ENCODE measurements at regions not wholly inside any gene's neighbourhood (a gene's known extent, or its start where the extent isn't known, plus 50 kb on each side); places are given as distances from the start of the nearest gene placed in this dataset.

DNA sequence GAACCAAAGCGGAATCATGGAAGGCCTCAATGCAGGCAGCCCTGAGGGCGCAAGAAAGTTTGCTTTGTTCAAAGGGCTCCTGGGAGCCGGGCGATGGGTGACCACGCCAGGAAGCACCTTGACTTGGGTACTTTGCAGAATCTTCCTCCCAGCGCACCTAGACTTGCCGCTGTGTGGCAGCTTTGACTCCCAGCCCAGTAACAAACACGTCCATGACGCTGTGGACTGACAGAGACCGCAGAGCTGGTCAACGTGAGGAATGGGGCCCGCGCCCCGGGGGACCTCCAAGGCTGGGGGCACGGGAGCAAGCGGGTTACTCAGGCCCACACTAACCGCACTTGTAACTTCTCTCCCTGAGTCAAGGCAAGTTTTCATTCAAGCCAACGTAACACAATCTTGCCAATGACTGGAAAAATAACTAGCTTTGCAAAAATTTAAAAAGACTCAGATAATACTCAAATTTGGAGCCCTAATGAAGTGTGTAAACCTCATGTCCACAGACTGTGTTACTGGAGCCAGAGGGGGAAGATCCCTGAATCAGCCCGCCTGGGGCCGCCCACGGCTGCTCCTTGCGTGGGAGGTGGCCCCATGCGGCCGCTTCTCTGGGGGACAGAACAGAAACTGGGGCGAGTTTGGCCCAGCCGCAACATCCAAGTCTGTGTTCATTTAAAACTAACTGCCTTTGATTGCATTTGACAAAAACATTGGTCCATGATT, 130.8 kb downstream of the DNAJB6 start:
- no peak for DNase-seq
- Histone ChIP-seq H3K27me3 (no peaks in the 10 kb centered on the region), H3K4me3 (no peak overlapping the region), H3K9me3 (peaks cover under 1% of the 10 kb centered on the region; the same call in 1 of the 2 replicates), H3K36me3 (no peaks in the 10 kb centered on the region)

DNA sequence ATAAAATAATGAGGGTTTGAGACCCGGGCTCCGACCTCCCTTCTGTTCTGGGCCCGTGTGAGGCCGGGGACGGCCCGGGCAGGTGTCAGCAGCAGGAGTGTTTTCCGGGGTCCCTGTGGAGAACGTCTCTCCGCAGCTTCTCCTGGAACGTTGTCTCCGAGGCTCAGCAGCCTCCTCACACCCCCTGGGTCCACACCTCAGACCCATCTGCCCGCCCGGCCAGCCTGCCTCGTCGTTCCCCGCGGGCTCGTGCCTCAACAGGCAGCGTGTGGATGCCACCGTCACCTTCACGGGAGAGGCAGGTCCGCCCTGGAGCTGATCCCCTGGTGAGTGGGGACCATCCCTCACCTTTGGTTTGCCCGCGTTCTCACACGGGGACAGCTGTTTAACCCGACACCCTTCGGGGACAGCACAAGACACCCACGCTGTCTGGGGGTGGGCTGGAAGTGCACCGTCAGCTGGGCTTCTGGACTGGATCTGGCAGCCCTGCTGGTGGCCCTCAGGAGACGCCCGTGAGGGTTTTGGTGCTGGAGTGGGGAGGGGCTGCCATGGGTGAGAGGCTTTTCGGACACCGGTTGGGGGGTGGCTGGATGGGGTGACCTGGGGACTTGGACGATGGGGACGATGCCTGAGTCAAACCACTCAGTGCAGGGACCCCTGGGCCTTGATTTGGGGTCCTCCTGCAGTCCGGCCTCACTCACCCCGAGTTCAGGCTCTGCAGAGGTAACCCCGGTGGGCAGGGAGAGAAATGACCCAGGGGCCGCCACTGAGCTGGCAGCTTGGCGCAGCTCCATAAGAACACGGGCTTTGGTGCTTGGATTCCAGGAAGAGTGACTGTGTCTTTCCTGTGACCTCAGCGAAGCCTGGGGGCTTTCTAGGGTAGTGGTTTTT, 131.7 kb downstream of the DNAJB6 start:
- Histone ChIP-seq H3K36me3 (no peaks in the 10 kb centered on the region), H3K9me3 (peaks cover 7% of the 10 kb centered on the region; the same call in 1 of the 2 replicates)
- DNase-seq, result peak; percentile 47

DNA sequence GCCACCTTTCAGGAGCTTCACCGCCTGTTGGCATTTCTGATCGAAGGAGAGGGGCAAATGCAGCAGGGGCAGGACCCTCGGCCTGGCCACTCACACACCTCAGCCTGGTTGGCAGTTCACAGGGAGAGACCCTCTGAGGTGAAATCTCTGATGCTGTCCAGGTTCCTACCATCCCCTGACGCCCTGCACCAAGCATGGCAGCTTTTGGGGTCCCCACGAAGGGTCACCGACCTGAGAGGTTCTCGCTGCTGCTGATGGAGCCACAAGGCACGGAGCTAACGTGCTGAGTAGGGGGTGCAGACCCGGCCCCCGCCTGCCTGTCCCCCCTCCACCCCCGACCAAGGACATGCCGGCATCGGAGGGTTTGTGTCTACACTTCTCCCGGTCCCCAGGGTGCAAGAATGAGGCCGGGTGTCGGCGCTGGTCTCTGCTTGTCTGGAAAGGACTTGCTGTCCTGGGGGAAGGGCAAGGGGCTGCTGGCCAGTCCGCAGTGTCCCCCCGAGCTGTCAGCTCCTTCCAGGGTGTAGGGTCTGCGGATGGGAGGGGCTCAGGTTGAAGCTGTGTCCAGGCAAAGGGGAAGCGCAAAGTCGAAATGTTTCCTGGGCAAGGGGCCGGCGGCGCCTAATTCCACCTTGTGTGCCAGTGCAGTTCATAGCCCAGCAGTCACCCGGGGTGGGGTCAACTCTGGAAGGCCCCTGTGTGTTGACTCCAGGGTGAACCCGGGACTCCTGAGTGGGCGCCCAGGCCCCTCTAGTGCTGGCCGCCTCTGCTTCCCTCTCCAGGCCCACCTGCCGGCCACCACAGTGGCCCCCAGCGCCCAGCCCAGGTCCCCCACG, 132.6 kb downstream of the DNAJB6 start:
- H3K36me3 ChIP-seq, result no peaks in the 10 kb centered on the region
- H3K27me3 ChIP-seq, result no peaks in the 10 kb centered on the region
- H3K9me3 ChIP-seq, result peaks cover 7% of the 10 kb centered on the region; the same call in 1 of the 2 replicates
- no peak overlapping the region for H3K4me3 ChIP-seq
- no peak for DNase-seq

More for the DNA sequence above, 131.7 kb downstream of the DNAJB6 start:
- Histone ChIP-seq H3K27me3 (no peaks in the 10 kb centered on the region), H3K4me3 (no peak overlapping the region)

DNA sequence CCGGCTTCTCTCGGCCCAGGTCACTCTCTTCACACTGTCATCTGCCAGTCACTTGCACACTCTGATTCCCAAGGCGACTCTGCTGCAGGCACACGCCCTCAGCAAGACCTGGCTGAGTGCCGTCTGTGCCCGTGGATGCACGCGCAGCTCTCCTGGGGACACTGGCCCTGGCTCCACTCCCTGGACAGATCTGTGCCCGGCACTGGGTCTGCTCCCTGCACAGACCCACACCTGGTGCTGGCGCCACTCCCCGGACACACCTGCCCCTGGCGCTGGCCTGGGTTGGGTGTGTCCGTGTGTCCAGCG, 133.2 kb downstream of the DNAJB6 start:
- Histone ChIP-seq H3K9me3 (peaks cover 7% of the 10 kb centered on the region; the same call in 1 of the 2 replicates), H3K4me3 (no peak overlapping the region), H3K36me3 (no peaks in the 10 kb centered on the region), H3K27me3 (no peaks in the 10 kb centered on the region)
- DNase-seq, result no peak

DNA sequence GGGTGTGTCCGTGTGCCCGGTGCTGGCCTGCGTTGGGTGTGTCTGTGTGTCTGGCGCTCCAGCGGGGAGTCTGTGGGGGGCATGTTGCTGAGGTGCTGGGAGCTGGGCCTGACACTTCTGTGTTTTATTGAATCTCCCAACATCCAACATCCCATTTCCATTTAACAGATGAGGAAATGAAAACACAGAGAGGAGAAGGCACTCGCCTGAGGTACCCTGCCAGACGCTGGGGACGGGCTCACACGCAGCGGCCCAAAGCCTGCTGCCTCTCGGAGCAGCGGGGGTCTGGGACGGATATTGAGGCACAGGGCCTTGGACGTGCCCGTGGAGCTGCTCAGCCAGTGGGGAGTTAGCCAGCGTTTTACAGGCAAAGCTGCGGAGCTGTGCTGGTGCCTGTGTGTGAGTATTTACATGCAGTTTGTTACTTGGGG, 133.9 kb downstream of the DNAJB6 start:
- H3K27me3 ChIP-seq, result no peaks in the 10 kb centered on the region
- DNase-seq, result no peak
- no peaks in the 10 kb centered on the region for H3K36me3 ChIP-seq
- H3K4me3 ChIP-seq, result no peak overlapping the region
- H3K9me3 ChIP-seq, result peaks cover 7% of the 10 kb centered on the region; the same call in 1 of the 2 replicates

DNA sequence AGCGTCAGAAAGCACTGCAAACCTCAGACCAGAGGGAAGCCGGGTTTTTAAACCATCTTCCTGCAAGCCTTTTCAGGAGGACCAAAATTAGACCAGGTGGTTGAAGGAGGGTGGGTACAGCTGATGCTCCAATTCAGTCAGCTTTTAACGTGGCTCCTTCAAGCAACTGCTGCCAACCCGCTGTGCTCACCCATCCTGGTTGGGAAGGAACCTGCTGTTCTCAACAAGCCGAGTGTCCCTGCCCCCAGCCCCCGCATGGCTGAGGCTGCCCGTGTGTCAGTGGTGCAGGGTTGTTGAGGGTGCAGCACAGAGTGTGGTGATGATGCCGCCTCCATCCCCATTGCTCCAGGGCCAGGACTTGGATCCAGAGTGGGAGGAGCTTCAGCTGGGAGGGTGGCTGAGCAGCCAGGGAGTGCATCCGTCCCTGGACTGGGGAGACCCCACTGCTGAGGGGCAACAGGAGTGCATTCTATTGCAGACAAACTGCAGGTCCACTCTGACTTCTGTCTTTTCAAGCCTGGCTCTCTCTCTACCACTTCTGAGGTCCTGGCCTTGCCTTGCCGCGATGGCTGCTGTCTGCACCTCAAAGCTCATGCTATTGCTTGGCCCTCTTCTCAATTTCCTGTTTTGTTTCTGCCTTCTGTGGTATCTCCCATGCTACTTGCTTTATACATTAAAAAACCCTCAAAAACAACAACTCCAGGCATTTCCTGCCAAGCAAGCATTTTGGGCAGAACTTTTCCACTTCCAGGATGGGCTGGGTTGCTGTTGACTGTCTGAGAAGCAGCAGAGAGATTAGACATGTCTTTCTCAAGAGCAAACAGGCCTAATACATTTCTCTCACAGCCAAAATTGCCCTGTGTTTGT, 134.7 kb downstream of the DNAJB6 start:
- no peaks in the 10 kb centered on the region for H3K36me3 ChIP-seq
- H3K4me3 ChIP-seq, result no peak overlapping the region
- H3K9me3 ChIP-seq, result peaks cover 7% of the 10 kb centered on the region; the same call in 1 of the 2 replicates
- no peaks in the 10 kb centered on the region for H3K27me3 ChIP-seq
- DNase-seq, result no peak

DNA sequence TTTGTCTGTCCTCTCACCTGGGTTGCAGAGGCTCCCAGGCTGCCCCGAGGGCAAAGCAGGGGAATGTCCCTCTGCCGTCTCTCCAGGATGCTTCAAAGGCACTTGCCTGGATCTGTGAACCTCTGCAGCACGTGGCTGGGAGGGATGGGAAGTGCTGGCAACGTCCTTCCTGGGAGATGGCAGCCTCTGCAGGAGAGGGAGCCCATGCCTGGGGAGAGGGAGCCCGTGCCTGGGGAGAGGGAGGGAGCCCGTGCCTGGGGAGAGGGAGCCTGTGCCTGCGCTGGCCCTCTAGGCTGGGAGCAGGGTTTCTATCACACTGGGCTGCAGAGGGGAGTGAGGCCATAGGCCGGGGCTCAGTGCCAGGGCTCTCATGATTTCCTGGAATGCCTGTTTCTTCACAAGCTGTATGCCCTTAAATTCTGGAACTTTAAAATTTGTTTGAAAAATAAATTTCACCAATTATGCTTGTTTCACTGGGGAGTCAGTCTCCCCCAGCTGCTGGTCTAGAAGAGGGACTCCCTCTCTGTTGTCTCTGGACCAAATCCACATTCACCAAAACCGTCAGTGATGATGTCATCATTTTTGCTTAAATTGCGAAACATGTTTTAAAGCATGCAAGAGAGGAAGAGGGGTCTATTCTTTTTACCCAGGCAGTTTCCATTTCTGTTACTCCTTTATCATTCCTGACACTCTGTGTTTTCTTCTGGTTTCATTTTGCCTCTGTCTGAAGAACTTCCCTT, 135.7 kb downstream of the DNAJB6 start:
- Histone ChIP-seq H3K36me3 (no peaks in the 10 kb centered on the region), H3K4me3 (no peak overlapping the region), H3K27me3 (no peaks in the 10 kb centered on the region), H3K9me3 (peaks cover 7% of the 10 kb centered on the region; the same call in 1 of the 2 replicates)
- no peak for DNase-seq

DNA sequence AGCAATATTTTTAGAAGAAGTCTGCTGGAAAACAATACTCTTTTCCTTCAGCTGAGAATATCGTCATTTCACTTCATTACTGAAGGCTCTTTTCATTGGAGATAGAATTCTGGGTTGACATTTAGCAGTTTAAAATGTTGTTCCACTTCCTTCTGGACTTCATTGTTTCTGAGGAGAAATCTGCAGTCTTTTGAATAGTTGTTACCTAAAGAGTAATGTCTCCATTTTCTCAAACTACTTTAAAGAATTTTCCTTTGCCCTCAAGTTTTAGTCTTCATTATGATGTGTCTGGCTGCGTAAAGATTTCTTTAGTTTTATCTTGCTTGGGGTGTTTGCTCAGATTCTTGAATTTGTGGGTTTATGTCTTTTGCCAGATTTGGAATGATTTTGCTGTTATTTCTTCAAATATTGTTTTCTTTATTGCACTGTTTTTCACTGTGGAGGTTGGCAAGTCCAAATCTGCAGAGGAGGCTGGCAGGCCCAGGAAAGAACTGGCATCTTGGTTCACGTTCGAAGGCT, 136.3 kb downstream of the DNAJB6 start:
- H3K9me3 ChIP-seq, result peaks cover 7% of the 10 kb centered on the region; the same call in 1 of the 2 replicates
- no peak for DNase-seq

DNA sequence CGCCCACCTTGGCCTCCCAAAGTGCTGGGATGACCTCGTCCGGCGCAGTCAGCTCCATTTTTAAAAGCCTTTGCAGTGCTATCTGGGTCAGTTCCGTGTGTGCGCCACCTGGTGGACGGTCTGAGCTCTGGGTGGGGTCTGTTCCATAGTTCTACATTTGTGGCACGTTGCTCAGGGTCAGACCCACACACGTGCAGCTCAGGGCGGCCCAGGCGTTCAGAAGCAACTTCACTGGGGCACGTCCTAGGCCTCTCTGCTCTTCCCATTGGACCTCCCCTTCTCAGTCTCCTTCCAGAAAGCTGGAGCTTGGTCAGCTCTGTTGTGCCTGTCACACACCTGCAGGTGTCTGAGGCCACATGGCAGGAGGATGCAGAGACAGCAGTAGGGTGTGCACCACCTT, 137.9 kb downstream of the DNAJB6 start:
- peaks cover 7% of the 10 kb centered on the region; the same call in 1 of the 2 replicates for H3K9me3 ChIP-seq
- no peaks in the 10 kb centered on the region for H3K27me3 ChIP-seq
- no peak overlapping the region for H3K4me3 ChIP-seq
- no peak for DNase-seq
- H3K36me3 ChIP-seq, result no peaks in the 10 kb centered on the region

More for the DNA sequence above, 136.3 kb downstream of the DNAJB6 start:
- Histone ChIP-seq H3K27me3 (no peaks in the 10 kb centered on the region), H3K36me3 (no peaks in the 10 kb centered on the region), H3K4me3 (no peak overlapping the region)

DNA sequence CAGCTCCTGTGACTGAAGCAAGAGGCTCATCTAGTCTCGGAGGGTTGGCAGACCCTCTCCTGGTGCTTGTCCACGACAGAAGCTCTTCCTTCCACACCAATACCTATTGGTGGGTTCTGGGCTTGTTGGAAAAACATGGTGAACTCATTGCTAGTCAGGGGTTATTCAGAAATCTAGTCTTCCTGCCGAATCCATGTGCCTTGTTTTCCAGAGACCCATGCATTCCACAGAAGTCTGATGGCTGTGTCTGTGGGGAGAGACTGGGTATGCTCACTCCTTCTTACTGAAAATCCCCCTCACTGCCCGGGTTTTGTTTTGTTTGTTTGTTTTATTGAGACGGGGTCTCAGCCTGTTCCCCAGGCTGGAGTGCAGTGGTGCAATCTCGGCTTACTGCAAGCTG, 138.3 kb downstream of the DNAJB6 start:
- H3K27me3 ChIP-seq, result no peaks in the 10 kb centered on the region
- DNase-seq, result no peak
- H3K36me3 ChIP-seq, result no peaks in the 10 kb centered on the region
- peaks cover 7% of the 10 kb centered on the region; the same call in 1 of the 2 replicates for H3K9me3 ChIP-seq
- H3K4me3 ChIP-seq, result no peak overlapping the region

DNA sequence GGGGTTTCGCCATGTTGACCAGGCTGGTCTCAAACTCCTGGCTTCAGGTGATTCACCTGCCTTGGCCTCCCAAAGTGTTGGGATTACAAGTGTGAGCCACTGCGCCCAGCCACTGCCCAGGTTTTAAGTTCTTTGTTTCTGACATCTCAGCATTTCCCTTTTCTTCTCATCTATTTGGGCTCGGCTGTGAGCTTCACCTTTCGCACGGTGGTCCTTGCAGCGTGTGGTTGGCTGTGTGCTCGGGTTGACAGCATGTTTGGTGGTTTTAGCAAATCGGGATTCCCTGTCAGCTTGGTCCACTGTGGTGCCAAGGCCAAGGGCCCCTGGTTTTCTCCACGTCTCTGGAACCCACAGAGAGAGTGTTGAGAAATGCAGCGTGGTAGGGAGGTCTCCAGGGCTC, 138.8 kb downstream of the DNAJB6 start:
- DNase-seq, result no peak
- H3K9me3 ChIP-seq, result peaks cover 7% of the 10 kb centered on the region; the same call in 1 of the 2 replicates
- H3K27me3 ChIP-seq, result no peaks in the 10 kb centered on the region
- H3K4me3 ChIP-seq, result no peak overlapping the region
- no peaks in the 10 kb centered on the region for H3K36me3 ChIP-seq

DNA sequence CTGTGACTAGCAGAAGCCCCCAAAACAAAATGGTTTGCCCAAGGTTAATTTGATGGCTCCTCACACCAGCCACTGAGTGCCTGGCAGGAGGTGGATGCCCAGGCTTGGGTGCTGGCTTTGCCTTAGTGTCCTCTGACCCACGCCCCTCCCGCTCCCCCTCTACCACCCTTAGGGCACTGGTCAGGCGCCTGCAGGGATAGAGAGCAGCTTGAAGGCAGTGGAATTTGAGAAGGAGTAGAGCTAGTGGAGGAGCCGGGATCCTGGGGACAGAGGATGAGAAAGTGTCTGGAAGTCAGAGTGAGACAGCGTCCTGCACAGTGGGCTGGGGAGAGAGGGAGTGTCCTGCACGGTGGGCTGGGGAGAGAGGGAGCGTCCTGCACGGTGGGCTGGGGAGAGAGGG, 139.4 kb downstream of the DNAJB6 start:
- DNase-seq, result no peak

DNA sequence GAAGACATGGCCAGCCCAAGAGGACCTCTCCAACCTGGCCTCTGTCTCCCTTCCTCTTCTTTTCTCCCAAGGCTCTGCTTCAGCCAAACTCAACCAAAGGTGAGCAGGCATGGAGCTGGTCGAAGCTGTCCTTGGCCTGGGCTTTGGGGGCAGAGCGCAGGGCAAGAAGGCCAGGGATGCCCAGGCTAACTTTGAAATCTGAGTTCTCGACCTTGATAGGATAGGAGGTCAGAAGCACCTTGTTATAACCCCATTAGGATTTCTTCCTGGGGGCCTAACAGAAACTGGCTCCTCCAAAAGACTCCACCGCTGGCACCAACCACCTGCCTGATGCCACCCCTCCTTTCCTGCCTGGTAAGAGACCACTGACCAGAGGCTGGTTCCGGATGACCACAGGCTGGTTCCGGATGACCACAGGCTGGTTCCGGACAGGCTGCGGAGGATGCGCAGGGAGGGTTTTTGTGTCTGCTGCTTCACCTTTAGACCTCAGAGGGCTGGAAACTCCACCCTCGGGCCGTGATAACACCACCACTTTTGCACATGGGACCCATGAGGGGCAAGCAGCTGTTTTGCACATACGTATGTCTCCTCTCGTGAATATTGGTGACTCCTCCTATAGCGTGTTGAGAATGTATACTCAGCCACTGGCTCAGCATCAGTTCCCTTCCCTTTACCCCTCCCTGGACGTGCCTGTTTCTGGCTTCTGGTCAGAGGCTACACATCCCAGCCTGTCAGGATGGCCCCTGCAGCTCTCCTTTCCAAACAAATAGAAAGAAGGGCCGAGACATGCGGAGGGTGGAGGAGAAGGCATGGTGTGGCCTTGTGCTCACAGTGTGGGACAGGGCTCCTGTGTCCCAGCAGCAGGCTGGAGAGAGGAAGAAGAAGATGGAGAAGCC, 140.1 kb downstream of the DNAJB6 start:
- DNase-seq, result no peak
- H3K4me3 ChIP-seq, result no peak overlapping the region
- peaks cover 7% of the 10 kb centered on the region; the same call in 1 of the 2 replicates for H3K9me3 ChIP-seq
- H3K36me3 ChIP-seq, result no peaks in the 10 kb centered on the region
- H3K27me3 ChIP-seq, result no peaks in the 10 kb centered on the region

More for the DNA sequence above, 139.4 kb downstream of the DNAJB6 start:
- H3K4me3 ChIP-seq, result no peak overlapping the region
- no peaks in the 10 kb centered on the region for H3K27me3 ChIP-seq
- no peaks in the 10 kb centered on the region for H3K36me3 ChIP-seq
- H3K9me3 ChIP-seq, result peaks cover 7% of the 10 kb centered on the region; the same call in 1 of the 2 replicates

DNA sequence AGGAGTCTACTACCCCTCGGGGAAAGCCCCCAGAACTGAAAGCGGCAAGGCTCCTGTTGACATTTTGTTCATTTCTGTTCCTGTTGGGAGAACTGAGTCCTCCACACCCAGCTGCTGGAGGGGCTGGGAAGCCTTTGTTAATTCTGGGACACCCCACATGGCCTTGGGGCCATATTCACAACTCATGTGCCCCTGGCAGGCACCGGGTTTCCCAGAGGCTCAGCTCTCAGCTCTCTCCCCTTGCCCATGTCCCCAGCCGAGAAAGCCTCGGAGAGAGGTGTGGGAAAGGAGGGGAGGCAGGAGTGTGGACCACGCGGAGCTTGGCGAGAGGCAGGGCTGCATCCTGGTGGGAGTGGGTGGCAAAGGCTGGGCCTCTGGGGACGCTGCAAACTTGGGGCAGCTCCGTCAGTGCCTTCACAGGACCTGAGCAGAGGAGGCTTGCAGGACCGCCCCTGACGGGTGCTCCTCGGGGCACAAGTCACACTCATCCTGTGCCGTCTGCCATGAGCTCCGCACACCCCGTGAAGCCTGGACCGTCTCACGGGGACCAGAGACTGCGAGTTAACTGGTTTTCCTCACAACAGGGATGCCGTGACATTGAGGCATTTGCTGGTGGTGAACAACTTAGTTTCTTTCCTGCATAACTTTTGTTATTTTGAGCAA, 140.9 kb downstream of the DNAJB6 start:
- H3K27me3 ChIP-seq, result no peaks in the 10 kb centered on the region
- no peaks in the 10 kb centered on the region for H3K36me3 ChIP-seq
- H3K9me3 ChIP-seq, result peaks cover 6% of the 10 kb centered on the region; the same call in 1 of the 2 replicates
- H3K4me3 ChIP-seq, result no peak overlapping the region
- no peak for DNase-seq
